Spleen (tissue), 11 donors: ENCODE measurements at regions not wholly inside any gene's neighbourhood (a gene's known extent, or its start where the extent isn't known, plus 50 kb on each side); places are given as distances from the start of the nearest gene placed in this dataset.

Source experiments
- DNase-seq: peaks from one replicate; pipeline ENCODE4 v3.0.0-alpha.2; 2020
- H3K27ac ChIP-seq, 8 donors: fragments of 200-600 bp; sonication (generic) in 7 of 8; 1 replicate in 4 of 8; 2 replicates in 4 of 8; pipeline versions ENCODE4 v1.5.0 to v1.8.0; 2016 to 2021; ENCODE audit warnings: inconsistent platforms in 4 of 8, mild to moderate bottlenecking in 4 of 8, moderate library complexity in 1 of 8
- H3K27me3 ChIP-seq, 7 donors: fragments of 200-600 bp; sonication (generic) in 6 of 7; replicated peaks in 1 of 7; 1 replicate in 4 of 7; 2 replicates in 3 of 7; pipeline versions ENCODE4 v1.5.0 to v1.8.0; 2016 to 2021; ENCODE audit warnings: inconsistent platforms in 3 of 7, mild to moderate bottlenecking in 1 of 7
- H3K36me3 ChIP-seq, 6 donors: fragments of 200-600 bp; sonication (generic) in 5 of 6; 1 replicate in 4 of 6; 2 replicates in 2 of 6; pipeline versions ENCODE4 v1.5.0 to v1.8.0; 2016 to 2021; ENCODE audit warnings: inconsistent platforms in 2 of 6
- H3K4me1 ChIP-seq, 6 donors: fragments of 200-600 bp; sonication (generic) in 5 of 6; 1 replicate in 3 of 6; 2 replicates in 3 of 6; pipeline versions ENCODE4 v1.5.0 to v1.8.0; 2016 to 2021; ENCODE audit warnings: inconsistent platforms in 3 of 6
- H3K4me3 ChIP-seq, 8 donors: fragments of 200-600 bp; sonication (generic) in 7 of 8; 1 replicate in 4 of 8; 2 replicates in 4 of 8; pipeline versions ENCODE4 v1.5.0 to v1.8.0; 2016 to 2021; ENCODE audit warnings: inconsistent platforms in 4 of 8, mild to moderate bottlenecking in 4 of 8, moderate library complexity in 2 of 8
- H3K9me3 ChIP-seq, 8 donors: fragments of 200-600 bp; sonication (generic) in 7 of 8; 1 replicate in 4 of 8; 2 replicates in 4 of 8; pipeline versions ENCODE4 v1.5.0 to v1.8.0; 2016 to 2021; ENCODE audit warnings: inconsistent platforms in 4 of 8
- POLR2A ChIP-seq, 3 donors: fragments of 450-650 bp; IDR thresholded peaks; one replicate each; pipeline ENCODE4 v1.5.1; 2017; ENCODE audit warnings: antibody characterized with exemption in 3 of 3, mild to moderate bottlenecking in 1 of 3
- POLR2AphosphoS5 ChIP-seq, 3 donors: sonication (generic); formaldehyde crosslinking; IDR thresholded peaks; one replicate each; pipeline ENCODE4 v1.5.1; 2017; ENCODE audit warnings: antibody characterized with exemption in 3 of 3
- WGBS, 5 donors: extraction: QIAGEN DNeasy Blood & Tissue Kit in 3 of 5; methylation state at CpG; one replicate each; pipeline versions ENCODE4 v1.1.5 to v1.1.7; 2013 to 2018; 5-methylcytosine and 5-hydroxymethylcytosine counted together
- intact Hi-C: fragments of 100-400 bp; cut with DNase I; formaldehyde crosslinking; loops from one replicate; pipeline ENCODE4 v1.15.0; 2023; ENCODE audit warnings: low total_unique reads
- TF ChIP-seq, protein P1 (sequence below), 11 experiments: fragments of 200-600 bp in 7 of 11; fragments of 450-650 bp in 4 of 11; sonication (generic) in 4 of 11; IDR thresholded peaks in 8 of 11; conservative IDR thresholded peaks in 3 of 11; 1 replicate in 7 of 11; 2 replicates in 4 of 11; pipeline versions ENCODE4 v1.4.0 to v1.8.0; 2016 to 2021; ENCODE audit warnings: antibody characterized with exemption in 11 of 11, inconsistent platforms in 4 of 11, mild to moderate bottlenecking in 1 of 11
- donor health status: healthy with polysubstance abuse.
- donor health status: DM: no; HTN: no; CAD: no; lungs with moderate emphysema.
- donor health status: DM: no; HTN: no; CAD: no.
- donor health status: Bipolar disorder and iron deficiency.
- donor health status: healthy.
- donor health status: DM: no; HTN: no; CAD: no.
- donor health status: DM: yes; HTN: yes; CAD: no.

DNA sequence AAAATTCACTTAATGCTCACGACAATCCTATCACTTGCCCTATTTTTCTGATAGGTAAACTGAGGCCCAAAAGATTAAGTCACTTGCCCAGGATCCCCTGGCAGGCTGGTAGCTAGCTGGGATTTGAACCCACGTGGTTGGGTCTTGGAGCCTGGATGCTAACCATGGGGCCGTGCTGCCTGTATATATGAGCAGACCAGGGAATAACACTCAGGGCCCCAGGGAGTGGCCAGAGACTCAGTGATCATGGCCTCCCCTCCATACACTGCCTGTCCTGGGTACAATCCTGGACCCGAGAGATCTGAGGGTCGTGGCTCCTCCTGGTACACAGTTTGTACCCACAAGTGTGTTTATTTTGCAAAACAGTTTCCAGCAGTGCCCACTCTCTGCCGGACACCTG is 116.9 kb upstream of the PTPN1 start:
- H3K36me3 ChIP-seq, result no peaks in the 10 kb centered on the region
- no peak for DNase-seq
- H3K9me3 ChIP-seq, result no peaks in the 10 kb centered on the region
- intact Hi-C loops, result no loop called here
- peaks cover 0 to 37% (median 21%) of the 10 kb centered on the region in 6 donors for H3K4me1 ChIP-seq
- 81 to 88% (median 86%) methylated on average over 6 of the region's 6 CpGs for WGBS, 5 donors
- H3K27ac ChIP-seq, result no peak overlapping the region
- H3K27me3 ChIP-seq, result peaks cover 0 to 1% (median 0%) of the 10 kb centered on the region in 7 donors
- TF ChIP-seq, protein P1, sequence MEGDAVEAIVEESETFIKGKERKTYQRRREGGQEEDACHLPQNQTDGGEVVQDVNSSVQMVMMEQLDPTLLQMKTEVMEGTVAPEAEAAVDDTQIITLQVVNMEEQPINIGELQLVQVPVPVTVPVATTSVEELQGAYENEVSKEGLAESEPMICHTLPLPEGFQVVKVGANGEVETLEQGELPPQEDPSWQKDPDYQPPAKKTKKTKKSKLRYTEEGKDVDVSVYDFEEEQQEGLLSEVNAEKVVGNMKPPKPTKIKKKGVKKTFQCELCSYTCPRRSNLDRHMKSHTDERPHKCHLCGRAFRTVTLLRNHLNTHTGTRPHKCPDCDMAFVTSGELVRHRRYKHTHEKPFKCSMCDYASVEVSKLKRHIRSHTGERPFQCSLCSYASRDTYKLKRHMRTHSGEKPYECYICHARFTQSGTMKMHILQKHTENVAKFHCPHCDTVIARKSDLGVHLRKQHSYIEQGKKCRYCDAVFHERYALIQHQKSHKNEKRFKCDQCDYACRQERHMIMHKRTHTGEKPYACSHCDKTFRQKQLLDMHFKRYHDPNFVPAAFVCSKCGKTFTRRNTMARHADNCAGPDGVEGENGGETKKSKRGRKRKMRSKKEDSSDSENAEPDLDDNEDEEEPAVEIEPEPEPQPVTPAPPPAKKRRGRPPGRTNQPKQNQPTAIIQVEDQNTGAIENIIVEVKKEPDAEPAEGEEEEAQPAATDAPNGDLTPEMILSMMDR (IDR thresholded peaks at IDR 0.05 in 8 of 11, conservative IDR thresholded peaks at IDR 0.05 in 3 of 11), result no peak
- TF ChIP-seq POLR2A (IDR thresholded peaks at IDR 0.05) (no peak), POLR2AphosphoS5 (IDR thresholded peaks at IDR 0.05) (no peak)
- no peak overlapping the region for H3K4me3 ChIP-seq

DNA sequence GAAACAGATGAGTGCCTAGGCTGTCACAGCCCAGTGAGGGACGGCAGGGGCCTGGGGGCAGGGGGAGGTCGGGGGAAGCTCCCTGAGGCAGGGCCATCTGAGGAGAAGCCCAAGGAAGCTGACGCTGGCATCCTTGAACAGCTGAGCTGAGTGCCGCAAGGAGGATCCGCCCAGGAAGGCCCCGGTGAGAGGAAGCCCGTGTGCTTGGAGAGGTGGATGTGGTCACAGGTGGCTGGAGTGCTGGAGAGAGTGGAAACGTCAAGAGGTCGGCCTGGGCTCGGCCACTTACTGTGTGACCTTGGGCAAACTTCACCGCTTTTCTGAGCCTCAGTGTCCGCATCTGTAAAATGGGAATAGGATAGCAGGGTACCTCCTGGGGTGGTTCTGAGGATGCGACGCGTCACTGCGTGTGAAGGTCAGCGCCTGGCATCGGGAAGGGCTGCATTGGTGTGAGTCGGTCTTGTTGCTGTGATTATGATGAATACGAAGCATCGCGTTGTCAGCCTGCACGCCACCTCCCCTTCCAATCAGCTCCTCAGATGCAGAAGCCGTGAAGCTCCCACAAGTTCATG is 116.1 kb upstream of the PTPN1 start:
- H3K27me3 ChIP-seq, result no peaks in the 10 kb centered on the region
- H3K9me3 ChIP-seq, result no peaks in the 10 kb centered on the region
- intact Hi-C loops, result no loop called here
- TF ChIP-seq POLR2AphosphoS5 (IDR thresholded peaks at IDR 0.05) (no peak), POLR2A (IDR thresholded peaks at IDR 0.05) (no peak)
- TF ChIP-seq, protein P1 (IDR thresholded peaks at IDR 0.05 in 8 of 11, conservative IDR thresholded peaks at IDR 0.05 in 3 of 11), result no peak
- peaks cover 0 to 39% (median 22%) of the 10 kb centered on the region in 6 donors for H3K4me1 ChIP-seq
- no peak for DNase-seq
- H3K4me3 ChIP-seq, result no peak overlapping the region
- 74 to 81% (median 78%) methylated on average over 24 of the region's 24 CpGs for WGBS, 5 donors
- H3K27ac ChIP-seq, result peak overlapping the region in 5 of 8 donors; percentile 18 to 78 (median 68)
- no peaks in the 10 kb centered on the region for H3K36me3 ChIP-seq

DNA sequence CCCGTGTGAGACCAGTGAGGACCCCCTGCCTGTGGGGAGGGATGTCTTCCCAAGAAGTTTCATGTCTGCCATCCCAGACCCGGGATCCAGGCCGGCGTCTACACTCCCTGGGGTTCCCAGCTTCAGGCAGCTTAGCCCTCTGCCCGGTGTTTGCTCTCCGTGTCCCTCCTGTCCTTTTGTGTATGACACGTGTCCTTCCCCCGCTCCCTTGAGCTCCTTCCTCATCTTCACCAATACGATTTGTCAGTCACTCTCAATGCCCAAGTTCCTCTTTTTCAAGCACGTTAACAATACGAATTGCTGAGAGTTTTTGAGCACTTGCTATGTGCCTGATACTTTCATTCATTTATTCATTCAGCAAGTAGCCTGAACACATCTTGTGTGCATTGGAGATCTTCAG is 115.6 kb upstream of the PTPN1 start:
- TF ChIP-seq POLR2AphosphoS5 (IDR thresholded peaks at IDR 0.05) (no peak), POLR2A (IDR thresholded peaks at IDR 0.05) (no peak)
- TF ChIP-seq, protein P1 (IDR thresholded peaks at IDR 0.05 in 8 of 11, conservative IDR thresholded peaks at IDR 0.05 in 3 of 11), result no peak
- intact Hi-C loops, result no loop called here
- H3K9me3 ChIP-seq, result no peaks in the 10 kb centered on the region
- H3K27me3 ChIP-seq, result no peaks in the 10 kb centered on the region
- no peaks in the 10 kb centered on the region for H3K36me3 ChIP-seq
- peak; percentile 82 for DNase-seq
- H3K27ac ChIP-seq, result peak overlapping the region in 6 of 8 donors; percentile 18 to 78 (median 66)
- H3K4me3 ChIP-seq, result no peak overlapping the region
- peaks cover 0 to 44% (median 26%) of the 10 kb centered on the region in 6 donors for H3K4me1 ChIP-seq
- WGBS, 5 donors, result 35 to 47% (median 41%) methylated on average over 11 of the region's 11 CpGs

GRCh38 chr20:50395251-50395729 is 114.9 kb upstream of the PTPN1 start:
- TF ChIP-seq POLR2AphosphoS5 (IDR thresholded peaks at IDR 0.05) (peak; percentile 89 to 90 (median 89)), POLR2A (IDR thresholded peaks at IDR 0.05) (no peak)
- TF ChIP-seq, protein P1 (IDR thresholded peaks at IDR 0.05 in 8 of 11, conservative IDR thresholded peaks at IDR 0.05 in 3 of 11), result no peak
- H3K4me1 ChIP-seq, result peaks cover 0 to 51% (median 33%) of the 10 kb centered on the region in 6 donors
- no peaks in the 10 kb centered on the region for H3K36me3 ChIP-seq
- H3K9me3 ChIP-seq, result no peaks in the 10 kb centered on the region
- H3K4me3 ChIP-seq, result no peak overlapping the region
- peak; percentile 85 for DNase-seq
- H3K27me3 ChIP-seq, result no peaks in the 10 kb centered on the region
- WGBS, 5 donors, result 41 to 59% (median 50%) methylated on average over 8 to 11 of the region's 11 CpGs
- H3K27ac ChIP-seq, result peak overlapping the region in 6 of 8 donors; percentile 18 to 78 (median 66)
- intact Hi-C loops, result no loop called here
